DMS114 treated with DMSO at 0.1 percent for 48 hours (cell line): ENCODE measurements at regions not wholly inside any gene's neighbourhood (a gene's known extent, or its start where the extent isn't known, plus 50 kb on each side); places are given as distances from the start of the nearest gene placed in this dataset.
A peak's percentile ranks its signal among the peaks of the same experiment; 100 is the strongest.

Source experiments
- DNase-seq: peaks from one replicate; lab custom pipeline; 2025; ENCODE audit not compliant: unreplicated experiment; lab: John Stamatoyannopoulos, UW

DNA sequence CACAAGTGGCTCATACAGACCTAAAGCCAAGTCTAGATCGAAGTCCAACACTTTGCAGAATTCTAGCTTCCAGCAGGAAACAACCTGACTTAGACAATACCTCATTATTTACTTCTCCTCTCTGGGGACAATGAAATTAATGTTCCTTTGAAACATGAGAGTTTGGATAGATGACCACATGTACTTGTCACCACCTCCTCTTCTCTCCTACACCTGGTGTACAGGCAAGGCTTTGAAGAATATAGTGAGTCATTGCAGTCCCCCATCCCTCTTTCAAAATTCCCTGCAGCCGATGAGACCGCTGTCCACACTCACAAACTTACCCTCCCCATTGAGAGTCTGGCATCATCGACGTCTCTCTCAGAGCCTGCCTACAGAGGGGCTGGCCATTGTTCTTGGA is 189.0 kb upstream of the HES1 start:
- DNase-seq, result no peak

DNA sequence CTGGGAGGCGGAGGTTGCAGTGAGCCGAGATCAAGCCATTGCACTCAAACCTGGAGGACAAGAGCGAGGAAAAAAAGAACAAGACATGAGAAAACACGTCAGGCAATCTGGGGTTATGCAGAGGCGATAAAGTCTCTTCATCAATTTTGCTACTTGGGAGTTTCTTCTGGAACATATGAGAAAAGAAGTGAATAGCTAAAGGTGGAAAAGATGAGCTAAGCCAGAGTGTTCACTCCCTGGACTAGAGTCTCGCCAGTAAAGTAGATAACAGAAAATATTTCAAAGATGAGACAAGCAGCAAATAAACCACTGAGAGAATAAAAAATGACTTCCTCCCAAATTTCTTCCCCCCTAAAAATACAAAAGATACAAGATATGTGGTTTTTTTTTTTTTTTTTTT is 188.4 kb upstream of the HES1 start:
- DNase-seq, result no peak

DNA sequence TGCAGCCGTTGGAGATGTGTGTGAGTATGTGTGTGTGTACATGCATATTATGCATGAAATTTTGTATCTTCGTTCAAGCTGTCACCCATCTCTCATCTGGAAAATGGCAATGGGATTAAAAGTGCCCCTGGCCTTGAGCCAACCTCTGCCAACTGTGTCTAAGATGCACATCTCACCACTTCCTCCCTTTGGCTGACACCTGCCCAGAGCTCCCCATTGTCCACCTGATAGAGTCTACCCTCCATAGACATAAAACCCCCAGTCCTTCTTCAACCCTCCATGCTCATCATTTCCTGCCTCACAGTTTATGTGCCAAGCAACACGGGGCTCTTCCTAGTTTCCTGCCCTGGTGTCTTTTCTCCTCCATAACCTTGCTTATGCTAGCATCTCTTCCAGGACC is 187.5 kb upstream of the HES1 start:
- no peak for DNase-seq

- DNase-seq, result no peak
These were observed 184.1 kb upstream of the HES1 start for GRCh38 chr3:193951859-193952258.

DNA sequence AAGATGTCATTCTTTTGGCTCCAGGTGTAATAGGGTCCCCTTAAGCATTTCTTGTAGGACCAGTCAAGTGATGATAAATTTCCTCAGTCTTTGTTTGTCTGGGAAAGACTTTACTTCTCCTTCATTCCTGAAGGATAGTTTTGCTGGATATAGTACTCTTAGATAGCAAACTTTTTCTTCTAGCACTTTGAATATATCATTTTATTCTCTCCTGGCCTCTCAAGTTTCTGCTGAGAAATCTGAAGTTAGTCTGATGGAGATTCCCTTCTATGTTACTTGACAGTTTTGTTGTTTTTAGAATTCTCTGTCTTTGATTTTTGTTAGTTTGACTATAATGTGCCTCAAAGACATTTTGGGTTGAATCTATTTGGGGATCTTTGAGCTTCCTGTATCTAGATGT is 181.2 kb upstream of the HES1 start:
- DNase-seq, result no peak

DNA sequence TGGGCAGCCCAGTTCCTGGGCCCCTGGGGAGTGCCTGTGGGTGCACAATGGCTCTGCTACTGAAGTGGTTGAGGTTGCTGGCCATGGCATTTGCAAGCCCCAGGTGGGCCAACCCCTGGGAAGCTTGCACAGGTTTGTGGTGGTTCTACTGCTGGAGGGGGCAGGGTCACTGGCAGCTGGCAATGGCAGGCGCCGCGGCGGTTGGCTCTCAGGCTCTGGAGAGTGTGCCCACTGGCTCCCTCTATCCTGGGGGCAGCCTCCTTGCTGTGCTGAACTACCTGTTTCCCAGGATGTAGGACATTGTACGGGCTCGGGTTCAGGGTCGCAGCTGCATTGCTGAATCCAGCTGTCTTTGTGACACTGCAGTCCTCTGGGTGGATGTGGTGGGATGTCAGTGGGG is 180.2 kb upstream of the HES1 start:
- DNase-seq, result no peak

GRCh38 chr3:193959861-193960260 is 176.1 kb upstream of the HES1 start:
- DNase-seq, result no peak

GRCh38 chr3:193960487-193961274 is 175.3 kb upstream of the HES1 start:
- no peak for DNase-seq

DNA sequence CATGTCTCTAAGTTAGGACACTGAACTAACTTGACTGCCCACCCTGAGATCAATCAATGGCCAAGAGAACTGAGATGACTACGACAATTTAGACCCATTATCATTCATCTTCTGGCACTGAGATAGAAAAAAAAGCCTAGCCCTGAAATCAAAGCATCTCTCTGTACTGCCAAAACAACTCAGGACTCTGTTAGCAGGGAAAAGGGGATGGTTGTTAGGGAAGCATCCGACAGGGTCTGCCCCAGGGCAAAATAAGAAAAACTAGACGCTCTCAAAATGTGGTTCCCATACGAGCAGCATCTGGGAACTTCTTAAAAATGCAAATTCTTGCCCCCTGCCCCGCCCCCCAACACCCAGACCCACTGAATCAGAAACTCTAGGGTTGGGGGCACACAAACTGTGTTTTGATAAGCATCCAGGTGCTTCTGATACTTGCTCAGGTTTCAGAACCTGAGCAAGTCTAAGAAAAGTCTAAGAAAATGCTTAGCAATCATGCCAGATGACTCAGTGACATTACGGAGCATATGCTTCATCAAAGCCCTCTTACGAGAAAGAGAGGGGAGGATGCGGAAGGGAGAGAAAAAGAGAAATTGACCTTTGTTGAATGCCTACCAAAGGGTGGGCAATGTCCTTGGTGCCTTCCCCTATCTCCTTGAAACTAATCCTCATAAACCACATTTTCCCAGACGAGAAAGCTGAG is 172.8 kb upstream of the HES1 start:
- DNase-seq, result no peak

DNA sequence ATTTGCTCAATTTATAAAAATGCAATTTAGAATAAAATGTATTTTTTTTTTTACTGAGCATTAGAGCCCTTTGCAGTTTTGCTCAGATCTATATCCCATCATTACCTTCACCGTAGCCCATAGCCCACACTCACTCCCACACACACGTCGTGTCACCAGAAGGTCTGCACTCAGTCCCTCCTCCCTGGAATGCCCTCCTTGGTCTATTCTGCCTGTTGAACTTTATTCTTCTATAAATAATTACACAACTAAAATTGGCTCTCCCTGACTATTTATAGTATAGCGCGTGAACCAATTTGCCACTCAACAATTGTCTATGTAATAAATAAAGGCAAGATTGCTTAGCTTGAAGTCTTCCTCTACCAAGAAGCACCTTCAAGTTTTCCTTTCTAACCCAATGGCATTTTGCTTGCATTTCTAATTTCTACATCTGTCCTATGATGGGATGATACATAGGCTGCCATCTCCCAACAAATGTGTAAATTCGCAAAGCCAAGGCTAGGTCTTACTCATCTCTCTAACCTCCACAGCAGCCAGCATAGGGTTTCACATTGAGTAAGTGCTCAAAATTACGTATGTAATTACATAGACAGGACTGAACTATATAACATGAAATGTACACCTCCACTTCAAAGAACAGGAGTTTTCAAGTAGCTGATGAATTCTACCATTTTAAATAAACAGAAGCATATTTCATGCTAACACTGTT is 172.0 kb upstream of the HES1 start:
- DNase-seq, result no peak

- no peak for DNase-seq
These were observed 171.4 kb upstream of the HES1 start for GRCh38 chr3:193964517-193964880.

GRCh38 chr3:193968380-193968974 is 167.5 kb upstream of the HES1 start:
- DNase-seq, result no peak

DNA sequence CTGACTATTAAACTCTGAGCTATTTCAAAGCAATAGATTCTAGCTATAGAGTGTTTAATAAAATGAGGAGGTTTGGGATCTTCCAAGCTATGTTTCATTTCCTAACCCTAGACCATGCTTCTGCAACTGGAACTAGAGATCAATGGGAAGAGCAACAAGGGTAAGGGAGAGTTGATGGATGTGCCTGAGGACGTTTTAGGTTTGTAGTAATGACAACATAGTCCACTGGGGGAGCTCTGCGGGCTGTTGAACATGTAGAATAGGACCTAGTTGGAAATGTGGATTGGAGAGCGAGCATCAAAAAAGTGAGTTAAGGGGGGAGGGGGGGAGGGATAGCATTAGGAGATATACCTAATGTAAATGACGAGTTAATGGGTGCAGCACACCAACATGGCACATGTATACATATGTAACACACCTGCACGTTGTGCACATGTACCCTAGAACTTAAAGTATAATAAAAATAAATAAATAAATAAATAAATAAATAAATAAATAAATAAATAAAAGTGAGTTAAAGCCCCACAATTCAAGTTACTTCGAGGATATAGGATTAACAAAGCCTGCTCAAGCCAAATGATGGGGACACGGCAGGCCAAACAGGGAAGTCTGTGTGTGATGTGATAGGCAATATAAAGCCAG is 165.7 kb upstream of the HES1 start:
- DNase-seq, result peak; percentile 30

- no peak for DNase-seq
These were observed 165.2 kb upstream of the HES1 start for GRCh38 chr3:193970773-193971206.

GRCh38 chr3:193971261-193971751 is 164.6 kb upstream of the HES1 start:
- DNase-seq, result no peak

DNA sequence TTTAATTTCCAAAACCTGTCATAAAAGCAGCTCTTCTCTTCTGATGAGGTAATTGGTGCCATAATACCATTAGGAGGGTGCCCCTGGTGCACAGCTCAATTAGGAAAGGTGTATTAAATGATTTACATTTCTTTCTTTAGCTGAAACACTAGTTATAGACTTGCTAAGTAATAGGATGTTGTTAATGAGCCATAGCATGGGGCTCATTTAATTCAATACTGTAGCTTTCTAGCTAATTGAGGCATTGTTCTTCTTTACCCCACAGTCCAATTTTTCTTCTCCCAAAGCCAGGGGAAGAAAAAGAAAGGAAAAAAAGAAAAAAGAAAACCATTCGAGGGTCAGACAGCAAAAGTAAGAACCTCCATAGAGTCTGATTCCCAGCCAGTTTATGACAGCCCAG is 164.0 kb upstream of the HES1 start:
- no peak for DNase-seq

GRCh38 chr3:193972832-193973231 is 163.1 kb upstream of the HES1 start:
- no peak for DNase-seq

GRCh38 chr3:193974191-193974652 is 161.7 kb upstream of the HES1 start:
- DNase-seq, result no peak

GRCh38 chr3:193974671-193975535 is 161.0 kb upstream of the HES1 start:
- no peak for DNase-seq

DNA sequence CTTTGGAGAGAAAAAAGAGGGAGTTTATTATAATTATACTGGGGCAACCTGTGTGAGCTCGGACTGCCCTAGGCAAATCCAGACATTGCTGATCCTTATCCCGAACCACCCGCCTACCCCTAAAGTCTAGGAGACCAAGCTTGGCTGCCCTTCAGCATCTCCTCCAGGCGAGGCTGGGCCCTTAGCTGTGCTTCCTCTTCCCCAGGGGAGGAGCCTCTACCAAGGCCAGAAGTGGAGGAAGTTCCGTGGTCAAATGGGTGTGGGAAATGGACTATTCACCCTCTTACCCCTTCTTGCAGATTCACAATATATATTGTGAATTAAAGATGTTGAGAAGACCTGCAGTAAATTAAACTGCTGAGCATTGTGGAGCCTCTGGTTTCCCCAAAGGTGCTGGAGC is 158.3 kb upstream of the HES1 start:
- DNase-seq, result no peak
